H1 (cell line): ENCODE measurements at regions not wholly inside any gene's neighbourhood (a gene's known extent, or its start where the extent isn't known, plus 50 kb on each side); places are given as distances from the start of the nearest gene placed in this dataset.

Experiments
- CTCF ChIA-PET: fragments of 300-600 bp; sonication (Branson Sonifier 250); formaldehyde crosslinking; loops from one replicate; lab custom pipeline; 2021; ENCODE audit not compliant: partially characterized antibody; lab: Charles Lee
- POLR2A ChIA-PET: fragments of 300-600 bp; sonication (Branson Sonifier 250); formaldehyde crosslinking; loops from one replicate; lab custom pipeline; 2021; ENCODE audit warnings: inconsistent platforms; ENCODE audit not compliant: partially characterized antibody; lab: Charles Lee
- DNase-seq, 2 experiments: peaks; one replicate each; pipeline versions ENCODE4 v3.0.0 to v3.0.0-alpha.2; 2010 to 2022; ENCODE audit warnings: low spot score in 2 of 2, low read depth in 1 of 2, mixed read lengths in 1 of 2
- FAIRE-seq: peaks from 2 replicates; lab custom pipeline; 2011; peaks lifted over from hg19 to GRCh38; lab: Jason Lieb, UNC
- H2AFZ ChIP-seq: 2 replicates; pipeline ENCODE4 v1.8.1; 2012; ENCODE audit warnings: low read length, inconsistent platforms
- H2AK5ac ChIP-seq: 2 replicates; pipeline ENCODE4 v1.6.1; 2013; ENCODE audit warnings: low read depth, low read length
- H2BK120ac ChIP-seq: replicated peaks from 2 replicates; pipeline ENCODE3; 2013; ENCODE audit warnings: low read depth, low read length, inconsistent platforms
- H2BK12ac ChIP-seq: 2 replicates; pipeline ENCODE4 v1.6.1; 2013; ENCODE audit warnings: low read depth, low read length
- H2BK15ac ChIP-seq: 2 replicates; pipeline ENCODE4 v1.6.1; 2013; ENCODE audit warnings: low read length
- H2BK20ac ChIP-seq: 2 replicates; pipeline ENCODE4 v1.6.1; 2013; ENCODE audit warnings: low read length
- H2BK5ac ChIP-seq: 2 replicates; pipeline ENCODE4 v1.6.1; 2013; ENCODE audit warnings: low read depth, low read length
- H3K14ac ChIP-seq: 2 replicates; pipeline ENCODE4 v1.6.1; 2013; ENCODE audit warnings: inconsistent platforms; ENCODE audit not compliant: insufficient read length
- H3K18ac ChIP-seq: 2 replicates; pipeline ENCODE4 v1.6.1; 2013; ENCODE audit warnings: low read length; ENCODE audit errors: extremely low read depth
- H3K23ac ChIP-seq: 2 replicates; pipeline ENCODE4 v1.6.1; 2013; ENCODE audit warnings: inconsistent platforms; ENCODE audit not compliant: insufficient read length
- H3K23me2 ChIP-seq: 2 replicates; pipeline ENCODE4 v1.6.1; 2013; ENCODE audit warnings: low read depth, low read length
- H3K27ac ChIP-seq: 2 replicates; pipeline ENCODE4 v1.6.1; 2011; ENCODE audit warnings: low read depth, low read length, inconsistent platforms
- H3K27me3 ChIP-seq, 4 experiments: replicated peaks in 1 of 4; 1 replicate in 1 of 4; 2 replicates in 3 of 4; pipeline versions ENCODE4 v1.6.1 to v1.8.1; 2011 to 2013; ENCODE audit warnings: low read length in 3 of 4, mild to moderate bottlenecking in 3 of 4, inconsistent platforms in 2 of 4, mixed read lengths in 2 of 4, moderate library complexity in 1 of 4; ENCODE audit not compliant: control insufficient read depth in 3 of 4, insufficient read depth in 3 of 4; ENCODE audit errors: extremely low read depth in 1 of 4
- H3K36me3 ChIP-seq, 4 experiments: 2 replicates each; pipeline versions ENCODE4 v1.6.1 to v1.8.1; 2011 to 2013; ENCODE audit warnings: mild to moderate bottlenecking in 4 of 4, low read length in 3 of 4, moderate library complexity in 2 of 4, control low read depth in 1 of 4, inconsistent platforms in 1 of 4; ENCODE audit not compliant: insufficient read depth in 4 of 4, control insufficient read depth in 2 of 4
- H3K4ac ChIP-seq: replicated peaks from 2 replicates; pipeline ENCODE3; 2013; ENCODE audit warnings: low read length, low read depth, mixed read lengths, inconsistent platforms; ENCODE audit not compliant: insufficient read length
- H3K4me1 ChIP-seq, 4 experiments: replicated peaks in 1 of 4; 1 replicate in 1 of 4; 2 replicates in 3 of 4; pipeline versions ENCODE4 v1.6.1 to v1.8.1; 2011 to 2013; ENCODE audit warnings: low read length in 3 of 4, inconsistent platforms in 2 of 4, mixed read lengths in 1 of 4; ENCODE audit not compliant: insufficient read depth in 4 of 4, control insufficient read depth in 3 of 4
- H3K4me2 ChIP-seq, 2 experiments: 2 replicates each; pipeline versions ENCODE4 v1.6.1 to v1.8.1; 2011 to 2013; ENCODE audit warnings: low read depth in 2 of 2, low read length in 2 of 2, control low read depth in 1 of 2, inconsistent platforms in 1 of 2, mild to moderate bottlenecking in 1 of 2; ENCODE audit not compliant: insufficient read depth in 1 of 2
- H3K4me3 ChIP-seq, 4 experiments: fragments of 200-600, 300-600 bp in 1 of 4; sonication (generic), shearing (Covaris generic), sonication (Bioruptor Twin) in 1 of 4; 2 replicates each; pipeline versions ENCODE4 v1.5.1 to v1.8.1; 2011 to 2016; ENCODE audit warnings: low read length in 4 of 4, low read depth in 3 of 4, control low read depth in 2 of 4, inconsistent platforms in 2 of 4, mild to moderate bottlenecking in 2 of 4, mixed read lengths in 1 of 4, moderate library complexity in 1 of 4; ENCODE audit not compliant: insufficient read depth in 2 of 4; ENCODE audit errors: extremely low read depth in 1 of 4
- H3K56ac ChIP-seq: replicated peaks from 2 replicates; pipeline ENCODE3; 2013; ENCODE audit warnings: low read depth, mild to moderate bottlenecking, mixed read lengths, low read length, inconsistent platforms; ENCODE audit not compliant: insufficient read length
- H3K79me1 ChIP-seq: 2 replicates; pipeline ENCODE4 v1.6.1; 2013; ENCODE audit warnings: low read depth, low read length, control low read depth
- H3K79me2 ChIP-seq, 2 experiments: 2 replicates each; pipeline versions ENCODE4 v1.6.1 to v1.8.1; 2012 to 2013; ENCODE audit warnings: low read length in 2 of 2, mild to moderate bottlenecking in 2 of 2, inconsistent platforms in 1 of 2; ENCODE audit not compliant: insufficient read depth in 2 of 2, control insufficient read depth in 1 of 2
- H3K9ac ChIP-seq, 4 experiments: replicated peaks in 1 of 4; 1 replicate in 1 of 4; 2 replicates in 3 of 4; pipeline versions ENCODE4 v1.6.1 to v1.8.1; 2011 to 2013; ENCODE audit warnings: low read depth in 3 of 4, low read length in 3 of 4, control low read depth in 2 of 4, mild to moderate bottlenecking in 2 of 4, moderate library complexity in 2 of 4, inconsistent platforms in 1 of 4; ENCODE audit errors: extremely low read depth in 1 of 4
- H3K9me3 ChIP-seq, 2 experiments: 2 replicates each; pipeline versions ENCODE4 v1.6.1 to v1.8.1; 2012 to 2013; ENCODE audit warnings: mild to moderate bottlenecking in 2 of 2, moderate library complexity in 2 of 2, control low read depth in 1 of 2, inconsistent platforms in 1 of 2, low read depth in 1 of 2, low read length in 1 of 2, mixed read lengths in 1 of 2; ENCODE audit not compliant: insufficient read depth in 2 of 2
- H4K20me1 ChIP-seq, 2 experiments: replicated peaks in 1 of 2; 2 replicates each; pipeline versions ENCODE3 to v1.8.1; 2011 to 2013; ENCODE audit warnings: inconsistent platforms in 2 of 2, low read length in 2 of 2, mild to moderate bottlenecking in 1 of 2; ENCODE audit not compliant: insufficient read depth in 2 of 2, control insufficient read depth in 1 of 2
- H4K5ac ChIP-seq: 2 replicates; pipeline ENCODE4 v1.6.1; 2013; ENCODE audit warnings: low read length, low read depth, mixed read lengths, inconsistent platforms; ENCODE audit not compliant: insufficient read length
- H4K8ac ChIP-seq: 2 replicates; pipeline ENCODE4 v1.8.0; 2013; ENCODE audit warnings: mild to moderate bottlenecking, moderate library complexity, low read length, inconsistent platforms; ENCODE audit not compliant: insufficient read depth; ENCODE audit errors: extremely low read depth
- H4K91ac ChIP-seq: replicated peaks from 2 replicates; pipeline ENCODE3; 2013; ENCODE audit warnings: low read length, mixed read lengths, inconsistent platforms; ENCODE audit not compliant: insufficient read length
- CTBP2 ChIP-seq: IDR thresholded peaks from 2 replicates; pipeline ENCODE4 v1.7.0; 2011; ENCODE audit warnings: borderline replicate concordance, mild to moderate bottlenecking, moderate library complexity, mixed read lengths, low read length; ENCODE audit not compliant: insufficient read depth, insufficient read length
- EP300 ChIP-seq, 2 experiments: IDR thresholded peaks; 1 replicate in 1 of 2; 2 replicates in 1 of 2; pipeline ENCODE4 v1.6.1; 2011 to 2012; ENCODE audit warnings: low read depth in 2 of 2, low read length in 2 of 2, mild to moderate bottlenecking in 2 of 2, borderline replicate concordance in 1 of 2, inconsistent platforms in 1 of 2, moderate library complexity in 1 of 2
- KDM5A ChIP-seq: fragments of 200-600 bp; IDR thresholded peaks from 2 replicates; pipeline ENCODE4 v1.7.1; 2012; ENCODE audit warnings: mild to moderate bottlenecking, low read length, inconsistent platforms, mixed read lengths
- MAFK ChIP-seq: IDR thresholded peaks from 2 replicates; pipeline ENCODE4 v1.6.1; 2012; ENCODE audit warnings: low read depth, mild to moderate bottlenecking, improper control_type of control experiment, low read length
- PHF8 ChIP-seq: fragments of 200-600 bp; sonication (generic); conservative IDR thresholded peaks from 2 replicates; pipeline ENCODE4 v1.7.1; 2012; ENCODE audit warnings: low read depth, mild to moderate bottlenecking, inconsistent platforms, low read length, moderate library complexity
- POLR2AphosphoS5 ChIP-seq: IDR thresholded peaks from 2 replicates; pipeline ENCODE4 v1.6.1; 2011; ENCODE audit warnings: low read depth, low read length
- RBBP5 ChIP-seq: IDR thresholded peaks from 2 replicates; pipeline ENCODE4 v1.7.1; 2012; ENCODE audit warnings: low read depth, mild to moderate bottlenecking, inconsistent platforms, low read length, moderate library complexity, borderline replicate concordance
- SIRT6 ChIP-seq: IDR thresholded peaks from one replicate; pipeline ENCODE4 v1.7.1; 2012; ENCODE audit warnings: low read length, inconsistent platforms
- TBP ChIP-seq: IDR thresholded peaks from 2 replicates; pipeline ENCODE4 v1.6.1; 2011; ENCODE audit warnings: low read depth, low read length, improper control_type of control experiment
- TEAD4 ChIP-seq: IDR thresholded peaks from 2 replicates; pipeline ENCODE4 v1.6.1; 2012; ENCODE audit warnings: low read depth, low read length, inconsistent platforms, mixed read lengths
- WGBS, 2 experiments: shearing (Covaris generic) in 1 of 2; methylation state at CpG; one replicate each; pipeline versions ENCODE4 v1.1.6 to v1.1.7; 2013 to 2015; ENCODE audit warnings: low lambda C conversion rate in 2 of 2, mixed read lengths in 2 of 2, inconsistent platforms in 1 of 2, low coverage in 1 of 2, missing lambda C conversion rate in 1 of 2; ENCODE audit not compliant: insufficient replicate concordance in 2 of 2, insufficient coverage in 1 of 2, insufficient read length in 1 of 2; ENCODE audit errors: extremely low coverage in 1 of 2, missing lambda C conversion rate in 1 of 2; 5-methylcytosine and 5-hydroxymethylcytosine counted together
- TF ChIP-seq, protein P1 (sequence below): IDR thresholded peaks from 2 replicates; pipeline ENCODE4 v1.6.1; 2012; ENCODE audit warnings: low read length, inconsistent platforms
- TF ChIP-seq, protein P2 (sequence below): IDR thresholded peaks from 2 replicates; pipeline ENCODE4 v1.6.1; 2012; ENCODE audit warnings: inconsistent platforms

DNA sequence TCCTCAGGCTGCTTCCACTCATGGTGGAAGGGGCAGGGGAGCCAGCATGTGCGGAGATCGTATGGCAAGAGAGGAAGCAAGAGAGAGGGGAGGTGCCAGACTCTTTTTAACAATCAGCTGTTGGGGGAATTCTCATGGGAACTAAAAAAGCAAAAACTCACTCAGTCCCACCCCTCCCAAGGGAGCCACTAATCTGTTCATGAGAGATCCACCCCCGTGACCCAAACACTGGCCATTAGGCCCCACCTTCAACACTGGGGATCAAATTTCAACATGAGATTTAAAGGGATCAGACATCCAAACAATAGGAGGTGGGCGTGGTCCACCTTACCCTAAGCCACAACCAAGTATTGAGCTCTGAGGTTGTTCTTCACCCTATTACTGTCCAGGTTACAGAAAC lies 375.1 kb downstream of the GRIN2B start:
- ChIA-PET CTCF (interaction anchor here (0.6 to 1.2 kb wide), 3 partner anchors 10 to 123 kb away, joined by 3 read pairs; no protein-coding TSS in a partner anchor), POLR2A (no interaction called here)
- H2BK15ac ChIP-seq, result no peak overlapping the region
- no peaks in the 10 kb centered on the region for H3K79me1 ChIP-seq
- H3K18ac ChIP-seq, result no peak overlapping the region
- no peak overlapping the region for H3K4me2 ChIP-seq
- no peaks in the 10 kb centered on the region for H3K36me3 ChIP-seq
- no peak overlapping the region for H3K56ac ChIP-seq
- H3K23ac ChIP-seq, result no peak overlapping the region
- H3K23me2 ChIP-seq, result no peaks in the 10 kb centered on the region; the same call in 1 of the 2 replicates
- H3K4me3 ChIP-seq, result no peak overlapping the region
- no peak overlapping the region for H2BK5ac ChIP-seq
- no peak overlapping the region for H2AK5ac ChIP-seq
- no peak overlapping the region for H3K14ac ChIP-seq
- no peak overlapping the region for H4K91ac ChIP-seq
- H4K5ac ChIP-seq, result no peak overlapping the region
- no peak overlapping the region for H3K9ac ChIP-seq
- WGBS, 2 experiments, result 39% methylated on average over 4 of the region's 4 CpGs; no CpG with 5 or more reads in 1 of the 2 experiments
- no peak overlapping the region for H4K8ac ChIP-seq
- H4K20me1 ChIP-seq, result no peaks in the 10 kb centered on the region
- no peaks in the 10 kb centered on the region for H3K27me3 ChIP-seq
- no peak overlapping the region for H2BK120ac ChIP-seq
- DNase-seq (no peak), FAIRE-seq (no peak)
- H3K79me2 ChIP-seq, result no peaks in the 10 kb centered on the region
- H3K9me3 ChIP-seq, result no peaks in the 10 kb centered on the region
- no peak overlapping the region for H3K27ac ChIP-seq
- H2AFZ ChIP-seq, result no peak overlapping the region
- H3K4ac ChIP-seq, result no peak overlapping the region
- H2BK12ac ChIP-seq, result no peak overlapping the region
- no peak overlapping the region for H2BK20ac ChIP-seq
- no peaks in the 10 kb centered on the region for H3K4me1 ChIP-seq
- TF ChIP-seq, protein P1, sequence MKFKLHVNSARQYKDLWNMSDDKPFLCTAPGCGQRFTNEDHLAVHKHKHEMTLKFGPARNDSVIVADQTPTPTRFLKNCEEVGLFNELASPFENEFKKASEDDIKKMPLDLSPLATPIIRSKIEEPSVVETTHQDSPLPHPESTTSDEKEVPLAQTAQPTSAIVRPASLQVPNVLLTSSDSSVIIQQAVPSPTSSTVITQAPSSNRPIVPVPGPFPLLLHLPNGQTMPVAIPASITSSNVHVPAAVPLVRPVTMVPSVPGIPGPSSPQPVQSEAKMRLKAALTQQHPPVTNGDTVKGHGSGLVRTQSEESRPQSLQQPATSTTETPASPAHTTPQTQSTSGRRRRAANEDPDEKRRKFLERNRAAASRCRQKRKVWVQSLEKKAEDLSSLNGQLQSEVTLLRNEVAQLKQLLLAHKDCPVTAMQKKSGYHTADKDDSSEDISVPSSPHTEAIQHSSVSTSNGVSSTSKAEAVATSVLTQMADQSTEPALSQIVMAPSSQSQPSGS, result no peak
- TF ChIP-seq TBP, result no peak
- no peak for TF ChIP-seq RBBP5
- no peak for TF ChIP-seq POLR2AphosphoS5
- no peak for TF ChIP-seq SIRT6
- TF ChIP-seq CTBP2, result no peak
- no peak for TF ChIP-seq KDM5A
- no peak for TF ChIP-seq TEAD4
- no peak for TF ChIP-seq MAFK
- TF ChIP-seq, protein P2, sequence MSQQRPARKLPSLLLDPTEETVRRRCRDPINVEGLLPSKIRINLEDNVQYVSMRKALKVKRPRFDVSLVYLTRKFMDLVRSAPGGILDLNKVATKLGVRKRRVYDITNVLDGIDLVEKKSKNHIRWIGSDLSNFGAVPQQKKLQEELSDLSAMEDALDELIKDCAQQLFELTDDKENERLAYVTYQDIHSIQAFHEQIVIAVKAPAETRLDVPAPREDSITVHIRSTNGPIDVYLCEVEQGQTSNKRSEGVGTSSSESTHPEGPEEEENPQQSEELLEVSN, result no peak
- no peak for TF ChIP-seq PHF8
- TF ChIP-seq EP300 (IDR thresholded peaks at IDR 0.05; ENCODE audit: borderline replicate concordance in 1 of 2, low read depth in 2 of 2, low read length in 2 of 2), result no peak
